Stimulated activated CD4-positive, alpha-beta T cell treated with anti-CD3 and anti-CD28 coated beads, Interleukin-4, amount 100 ng/mL, for 24 hours (primary cell): ENCODE measurements at regions not wholly inside any gene's neighbourhood (a gene's known extent, or its start where the extent isn't known, plus 50 kb on each side); places are given as distances from the start of the nearest gene placed in this dataset.

Experiments used
- DNase-seq: peaks from one replicate; pipeline ENCODE4 v3.0.0-alpha.2; 2020

- no peak for DNase-seq
Measured at GRCh38 chr13:57918086-57918485, 286.5 kb downstream of the PCDH17 start.

GRCh38 chr13:57918913-57919312 lies 287.4 kb downstream of the PCDH17 start:
- DNase-seq = no peak

- DNase-seq = no peak
Measured at GRCh38 chr13:57925250-57925649, 293.7 kb downstream of the PCDH17 start.

- no peak for DNase-seq
Measured at GRCh38 chr13:57925751-57926150, 294.2 kb downstream of the PCDH17 start.

GRCh38 chr13:57932061-57932460 lies 300.5 kb downstream of the PCDH17 start:
- DNase-seq = no peak

- no peak for DNase-seq
Measured at GRCh38 chr13:57933606-57934005, 302.1 kb downstream of the PCDH17 start.

GRCh38 chr13:57935965-57936364 lies 304.4 kb downstream of the PCDH17 start:
- DNase-seq = no peak

- DNase-seq = no peak
Measured at GRCh38 chr13:57946361-57946760, 314.8 kb downstream of the PCDH17 start.

- no peak for DNase-seq
Measured at GRCh38 chr13:57948884-57949283, 317.3 kb downstream of the PCDH17 start.

GRCh38 chr13:57969951-57970350 lies 338.4 kb downstream of the PCDH17 start:
- no peak for DNase-seq

- DNase-seq = no peak
Measured at GRCh38 chr13:57970404-57970803, 338.9 kb downstream of the PCDH17 start.

GRCh38 chr13:57982782-57983181 lies 351.2 kb downstream of the PCDH17 start:
- DNase-seq = no peak

- no peak for DNase-seq
Measured at GRCh38 chr13:57988276-57988675, 356.7 kb downstream of the PCDH17 start.

GRCh38 chr13:57991041-57991440 lies 359.5 kb downstream of the PCDH17 start:
- DNase-seq = no peak

GRCh38 chr13:57992416-57992815 lies 360.9 kb downstream of the PCDH17 start:
- DNase-seq = no peak

- DNase-seq = no peak
Measured at GRCh38 chr13:57996717-57997116, 365.2 kb downstream of the PCDH17 start.

- DNase-seq = no peak
Measured at GRCh38 chr13:58004751-58005150, 373.2 kb downstream of the PCDH17 start.

GRCh38 chr13:58018020-58018419 lies 386.5 kb downstream of the PCDH17 start:
- DNase-seq = no peak

- DNase-seq = no peak
Measured at GRCh38 chr13:58018865-58019264, 387.3 kb downstream of the PCDH17 start.

- DNase-seq = no peak
Measured at GRCh38 chr13:58024103-58024502, 392.6 kb downstream of the PCDH17 start.

GRCh38 chr13:58025821-58026220 lies 394.3 kb downstream of the PCDH17 start:
- no peak for DNase-seq

- no peak for DNase-seq
Measured at GRCh38 chr13:58032676-58033460, 401.3 kb downstream of the PCDH17 start.

GRCh38 chr13:58043971-58044370 lies 412.4 kb downstream of the PCDH17 start:
- DNase-seq = no peak

- DNase-seq = no peak
Measured at GRCh38 chr13:58048670-58049069, 417.1 kb downstream of the PCDH17 start.

- no peak for DNase-seq
Measured at GRCh38 chr13:58051396-58051795, 419.9 kb downstream of the PCDH17 start.
